Osteocyte (in vitro differentiated cells): ENCODE measurements at regions not wholly inside any gene's neighbourhood (a gene's known extent, or its start where the extent isn't known, plus 50 kb on each side); places are given as distances from the start of the nearest gene placed in this dataset.

Experiments
- DNase-seq: peaks from one replicate; pipeline ENCODE4 v3.0.0; 2021; ENCODE audit warnings: mixed read lengths; ENCODE audit not compliant: unreplicated experiment; ENCODE audit errors: extremely low spot score
- H3K27ac Mint-ChIP-seq: one replicate; pipeline ENCODE4 v1.8.0; 2021; ENCODE audit warnings: mild to moderate bottlenecking, mixed read lengths; ENCODE audit not compliant: unreplicated experiment
- H3K27me3 Mint-ChIP-seq: one replicate; pipeline ENCODE4 v1.8.0; 2021; ENCODE audit warnings: mixed read lengths; ENCODE audit not compliant: unreplicated experiment
- H3K36me3 Mint-ChIP-seq: one replicate; pipeline ENCODE4 v1.8.0; 2021; ENCODE audit warnings: mixed read lengths; ENCODE audit not compliant: unreplicated experiment
- H3K4me1 Mint-ChIP-seq: one replicate; pipeline ENCODE4 v1.8.0; 2021; ENCODE audit warnings: mixed read lengths; ENCODE audit not compliant: unreplicated experiment
- H3K4me3 Mint-ChIP-seq: one replicate; pipeline ENCODE4 v1.8.0; 2021; ENCODE audit warnings: mild to moderate bottlenecking, moderate library complexity, mixed read lengths; ENCODE audit not compliant: unreplicated experiment
- H3K9me3 Mint-ChIP-seq: one replicate; pipeline ENCODE4 v1.8.0; 2021; ENCODE audit warnings: mixed read lengths; ENCODE audit not compliant: unreplicated experiment
- TF ChIP-seq, protein P1 (sequence below): fragments of 200-600 bp; sonication (generic); IDR thresholded peaks from 2 replicates; pipeline ENCODE4 v1.5.0; 2021; ENCODE audit warnings: antibody characterized with exemption, mild to moderate bottlenecking, moderate library complexity

- Mint-ChIP-seq H3K27ac (no peak overlapping the region), H3K27me3 (no peaks in the 10 kb centered on the region), H3K4me3 (no peak overlapping the region), H3K9me3 (peaks cover 3% of the 10 kb centered on the region), H3K36me3 (no peaks in the 10 kb centered on the region), H3K4me1 (peaks cover 13% of the 10 kb centered on the region)
- TF ChIP-seq, protein P1, sequence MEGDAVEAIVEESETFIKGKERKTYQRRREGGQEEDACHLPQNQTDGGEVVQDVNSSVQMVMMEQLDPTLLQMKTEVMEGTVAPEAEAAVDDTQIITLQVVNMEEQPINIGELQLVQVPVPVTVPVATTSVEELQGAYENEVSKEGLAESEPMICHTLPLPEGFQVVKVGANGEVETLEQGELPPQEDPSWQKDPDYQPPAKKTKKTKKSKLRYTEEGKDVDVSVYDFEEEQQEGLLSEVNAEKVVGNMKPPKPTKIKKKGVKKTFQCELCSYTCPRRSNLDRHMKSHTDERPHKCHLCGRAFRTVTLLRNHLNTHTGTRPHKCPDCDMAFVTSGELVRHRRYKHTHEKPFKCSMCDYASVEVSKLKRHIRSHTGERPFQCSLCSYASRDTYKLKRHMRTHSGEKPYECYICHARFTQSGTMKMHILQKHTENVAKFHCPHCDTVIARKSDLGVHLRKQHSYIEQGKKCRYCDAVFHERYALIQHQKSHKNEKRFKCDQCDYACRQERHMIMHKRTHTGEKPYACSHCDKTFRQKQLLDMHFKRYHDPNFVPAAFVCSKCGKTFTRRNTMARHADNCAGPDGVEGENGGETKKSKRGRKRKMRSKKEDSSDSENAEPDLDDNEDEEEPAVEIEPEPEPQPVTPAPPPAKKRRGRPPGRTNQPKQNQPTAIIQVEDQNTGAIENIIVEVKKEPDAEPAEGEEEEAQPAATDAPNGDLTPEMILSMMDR = no peak
- DNase-seq = no peak
Measured at GRCh38 chr2:163856941-163857340, 121.1 kb upstream of the FIGN start.

- peaks cover 3% of the 10 kb centered on the region for H3K9me3 Mint-ChIP-seq
- no peaks in the 10 kb centered on the region for H3K36me3 Mint-ChIP-seq
- no peak overlapping the region for H3K27ac Mint-ChIP-seq
- H3K4me1 Mint-ChIP-seq = peaks cover 21% of the 10 kb centered on the region
- H3K4me3 Mint-ChIP-seq = no peak overlapping the region
- TF ChIP-seq, protein P1 = no peak
- no peaks in the 10 kb centered on the region for H3K27me3 Mint-ChIP-seq
- DNase-seq = no peak
Measured at GRCh38 chr2:163852616-163853015, 116.8 kb upstream of the FIGN start.

- Mint-ChIP-seq H3K4me1 (peaks cover 17% of the 10 kb centered on the region), H3K27ac (no peak overlapping the region), H3K27me3 (no peaks in the 10 kb centered on the region), H3K36me3 (no peaks in the 10 kb centered on the region), H3K9me3 (peaks cover 2% of the 10 kb centered on the region), H3K4me3 (no peak overlapping the region)
- TF ChIP-seq, protein P1 = no peak
- DNase-seq = no peak
Measured at GRCh38 chr2:163849756-163850435, 114.1 kb upstream of the FIGN start.

DNA sequence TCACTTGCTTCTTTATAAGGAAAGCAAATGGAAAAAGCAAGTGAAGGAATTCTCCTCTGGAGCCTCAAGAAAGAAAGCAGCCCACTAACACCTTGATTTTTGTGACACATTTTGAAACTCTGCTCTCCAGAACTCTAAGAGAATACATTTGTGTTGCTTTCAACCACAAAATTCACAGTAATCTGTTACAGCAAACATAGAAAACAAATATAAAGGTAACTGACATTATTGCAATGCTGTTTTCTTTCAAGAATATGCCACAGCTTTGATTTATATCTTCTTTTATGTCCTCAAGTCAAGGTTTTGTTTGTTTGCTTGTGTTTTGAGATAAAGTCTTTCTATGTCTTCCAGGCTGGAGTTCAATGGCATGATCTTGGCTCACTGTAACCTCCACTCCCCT, 103.1 kb upstream of the FIGN start:
- Mint-ChIP-seq H3K4me3 (no peak overlapping the region), H3K27me3 (no peaks in the 10 kb centered on the region), H3K27ac (no peak overlapping the region), H3K4me1 (peaks cover 2% of the 10 kb centered on the region), H3K9me3 (no peaks in the 10 kb centered on the region), H3K36me3 (no peaks in the 10 kb centered on the region)
- no peak for DNase-seq
- TF ChIP-seq, protein P1 = no peak

- Mint-ChIP-seq H3K4me1 (peaks cover 11% of the 10 kb centered on the region), H3K27ac (no peak overlapping the region), H3K27me3 (no peaks in the 10 kb centered on the region), H3K4me3 (no peak overlapping the region), H3K9me3 (no peaks in the 10 kb centered on the region), H3K36me3 (no peaks in the 10 kb centered on the region)
- no peak for DNase-seq
- TF ChIP-seq, protein P1 = no peak
Measured at GRCh38 chr2:163836167-163836566, 100.4 kb upstream of the FIGN start.
